Panc1 (cell line): ENCODE measurements at regions not wholly inside any gene's neighbourhood (a gene's known extent, or its start where the extent isn't known, plus 50 kb on each side); places are given as distances from the start of the nearest gene placed in this dataset.

ENCODE experiments used
- SIN3A ChIP-seq: IDR thresholded peaks from 2 replicates; pipeline ENCODE4 v1.6.1; 2012; ENCODE audit warnings: low read depth, mild to moderate bottlenecking, low read length, moderate library complexity, borderline replicate concordance; ENCODE audit not compliant: insufficient read depth
- TCF7L2 ChIP-seq: IDR thresholded peaks from 2 replicates; pipeline ENCODE4 v1.6.1; 2011; ENCODE audit warnings: mild to moderate bottlenecking, low read depth, low read length, inconsistent platforms
- TF ChIP-seq, protein P1 (sequence below): fragments of 450-650 bp; IDR thresholded peaks from 2 replicates; pipeline ENCODE4 v1.5.1; 2017; ENCODE audit warnings: mild to moderate bottlenecking

DNA sequence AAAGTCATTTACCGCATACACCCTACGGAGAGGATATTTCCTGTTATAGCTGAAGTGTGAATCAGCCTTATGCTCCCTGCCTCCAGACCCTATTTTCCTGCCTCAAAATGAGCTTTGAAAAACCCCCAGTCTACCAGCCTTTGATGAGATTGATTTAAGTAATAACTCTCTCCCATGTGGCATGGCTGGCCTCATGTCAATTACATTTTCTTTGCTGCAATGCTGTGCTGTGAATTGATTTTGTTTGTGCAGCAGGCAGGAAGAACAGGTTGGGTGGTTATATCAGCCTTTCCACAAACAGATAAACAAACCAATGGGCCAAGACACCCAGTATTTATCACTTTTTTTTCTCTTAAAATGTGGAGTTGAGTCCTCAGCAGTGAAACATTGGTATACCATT lies 1105.5 kb upstream of the TMEM132C start:
- no peak for TF ChIP-seq SIN3A
- TF ChIP-seq, protein P1, sequence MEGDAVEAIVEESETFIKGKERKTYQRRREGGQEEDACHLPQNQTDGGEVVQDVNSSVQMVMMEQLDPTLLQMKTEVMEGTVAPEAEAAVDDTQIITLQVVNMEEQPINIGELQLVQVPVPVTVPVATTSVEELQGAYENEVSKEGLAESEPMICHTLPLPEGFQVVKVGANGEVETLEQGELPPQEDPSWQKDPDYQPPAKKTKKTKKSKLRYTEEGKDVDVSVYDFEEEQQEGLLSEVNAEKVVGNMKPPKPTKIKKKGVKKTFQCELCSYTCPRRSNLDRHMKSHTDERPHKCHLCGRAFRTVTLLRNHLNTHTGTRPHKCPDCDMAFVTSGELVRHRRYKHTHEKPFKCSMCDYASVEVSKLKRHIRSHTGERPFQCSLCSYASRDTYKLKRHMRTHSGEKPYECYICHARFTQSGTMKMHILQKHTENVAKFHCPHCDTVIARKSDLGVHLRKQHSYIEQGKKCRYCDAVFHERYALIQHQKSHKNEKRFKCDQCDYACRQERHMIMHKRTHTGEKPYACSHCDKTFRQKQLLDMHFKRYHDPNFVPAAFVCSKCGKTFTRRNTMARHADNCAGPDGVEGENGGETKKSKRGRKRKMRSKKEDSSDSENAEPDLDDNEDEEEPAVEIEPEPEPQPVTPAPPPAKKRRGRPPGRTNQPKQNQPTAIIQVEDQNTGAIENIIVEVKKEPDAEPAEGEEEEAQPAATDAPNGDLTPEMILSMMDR: no peak
- TF ChIP-seq TCF7L2: no peak
